WERI-Rb-1 (cell line): ENCODE measurements at regions not wholly inside any gene's neighbourhood (a gene's known extent, or its start where the extent isn't known, plus 50 kb on each side); places are given as distances from the start of the nearest gene placed in this dataset.

Source experiments
- DNase-seq: peaks from one replicate; pipeline ENCODE4 v3.0.0-alpha.2; 2020
- H3K27ac ChIP-seq: fragments of 250-450 bp; sonication (Bioruptor Pico); 2 replicates; pipeline ENCODE4 v1.5.1; 2020; ENCODE audit warnings: mild to moderate bottlenecking, moderate library complexity
- H3K27me3 ChIP-seq: fragments of 250-450 bp; sonication (Bioruptor Pico); 2 replicates; pipeline ENCODE4 v1.5.1; 2021; ENCODE audit warnings: mild to moderate bottlenecking, low read depth, moderate library complexity; ENCODE audit not compliant: insufficient read depth, severe bottlenecking
- H3K36me3 ChIP-seq: fragments of 250-450 bp; sonication (Bioruptor Pico); 2 replicates; pipeline ENCODE4 v1.5.1; 2020; ENCODE audit warnings: mild to moderate bottlenecking, moderate library complexity
- H3K4me3 ChIP-seq: 2 replicates; pipeline ENCODE4 v1.5.1; 2011; ENCODE audit warnings: low read depth, mild to moderate bottlenecking, control low read depth, low read length
- H3K9me3 ChIP-seq: fragments of 250-450 bp; sonication (Bioruptor Pico); 2 replicates; pipeline ENCODE4 v1.5.1; 2021; ENCODE audit warnings: mild to moderate bottlenecking, moderate library complexity; ENCODE audit not compliant: severe bottlenecking
- TF ChIP-seq, protein P1 (sequence below): IDR thresholded peaks from 2 replicates; pipeline ENCODE4 v1.5.1; 2011; ENCODE audit warnings: low read depth, mild to moderate bottlenecking, control low read depth, inconsistent platforms, low read length

DNA sequence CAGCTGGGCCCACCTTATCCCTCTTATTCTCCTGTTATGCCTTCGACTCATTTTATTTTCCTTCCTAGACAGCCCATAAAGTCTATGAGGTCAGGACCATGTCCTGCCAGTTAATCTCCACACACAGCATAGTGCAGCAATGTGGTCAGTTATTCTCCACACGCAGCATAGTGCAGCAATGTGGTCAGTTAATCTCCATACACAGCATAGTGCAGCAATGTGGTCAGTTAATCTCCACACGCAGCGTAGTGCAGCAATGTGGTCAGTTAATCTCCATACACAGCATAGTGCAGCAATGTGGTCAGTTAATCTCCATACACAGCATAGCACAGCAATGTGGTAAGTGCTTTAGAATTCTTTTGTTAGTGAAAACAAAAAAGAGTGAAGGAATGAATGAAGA lies 77.8 kb downstream of the TEX36 start:
- Histone ChIP-seq H3K9me3 (no peaks in the 10 kb centered on the region), H3K27me3 (peaks cover 38% of the 10 kb centered on the region), H3K27ac (no peak overlapping the region), H3K4me3 (no peak overlapping the region), H3K36me3 (no peaks in the 10 kb centered on the region)
- TF ChIP-seq, protein P1, sequence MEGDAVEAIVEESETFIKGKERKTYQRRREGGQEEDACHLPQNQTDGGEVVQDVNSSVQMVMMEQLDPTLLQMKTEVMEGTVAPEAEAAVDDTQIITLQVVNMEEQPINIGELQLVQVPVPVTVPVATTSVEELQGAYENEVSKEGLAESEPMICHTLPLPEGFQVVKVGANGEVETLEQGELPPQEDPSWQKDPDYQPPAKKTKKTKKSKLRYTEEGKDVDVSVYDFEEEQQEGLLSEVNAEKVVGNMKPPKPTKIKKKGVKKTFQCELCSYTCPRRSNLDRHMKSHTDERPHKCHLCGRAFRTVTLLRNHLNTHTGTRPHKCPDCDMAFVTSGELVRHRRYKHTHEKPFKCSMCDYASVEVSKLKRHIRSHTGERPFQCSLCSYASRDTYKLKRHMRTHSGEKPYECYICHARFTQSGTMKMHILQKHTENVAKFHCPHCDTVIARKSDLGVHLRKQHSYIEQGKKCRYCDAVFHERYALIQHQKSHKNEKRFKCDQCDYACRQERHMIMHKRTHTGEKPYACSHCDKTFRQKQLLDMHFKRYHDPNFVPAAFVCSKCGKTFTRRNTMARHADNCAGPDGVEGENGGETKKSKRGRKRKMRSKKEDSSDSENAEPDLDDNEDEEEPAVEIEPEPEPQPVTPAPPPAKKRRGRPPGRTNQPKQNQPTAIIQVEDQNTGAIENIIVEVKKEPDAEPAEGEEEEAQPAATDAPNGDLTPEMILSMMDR = no peak
- no peak for DNase-seq

DNA sequence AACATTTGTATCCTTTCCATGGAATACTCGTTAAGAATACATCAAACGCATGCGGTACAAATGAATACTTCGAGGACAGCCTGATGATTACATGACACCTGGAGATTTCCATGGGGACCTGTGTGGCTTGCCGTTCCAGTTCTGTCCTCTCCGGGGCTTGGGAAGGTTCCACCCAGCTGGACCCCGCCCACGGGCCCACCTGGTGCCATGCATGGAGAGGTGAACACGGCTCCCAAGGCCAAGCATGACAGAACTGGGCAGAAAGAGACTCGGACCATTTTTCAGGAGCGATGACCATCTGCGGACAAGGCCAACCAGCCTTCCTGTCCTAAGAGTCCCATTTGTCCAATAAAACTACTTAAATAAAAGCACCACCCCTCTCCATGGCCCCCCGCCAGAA lies 80.1 kb downstream of the TEX36 start:
- DNase-seq = no peak
- H3K27me3 ChIP-seq = peaks cover 37% of the 10 kb centered on the region
- H3K4me3 ChIP-seq = no peak overlapping the region
- no peaks in the 10 kb centered on the region for H3K9me3 ChIP-seq
- H3K36me3 ChIP-seq = no peaks in the 10 kb centered on the region
- H3K27ac ChIP-seq = no peak overlapping the region
- TF ChIP-seq, protein P1 = no peak

DNA sequence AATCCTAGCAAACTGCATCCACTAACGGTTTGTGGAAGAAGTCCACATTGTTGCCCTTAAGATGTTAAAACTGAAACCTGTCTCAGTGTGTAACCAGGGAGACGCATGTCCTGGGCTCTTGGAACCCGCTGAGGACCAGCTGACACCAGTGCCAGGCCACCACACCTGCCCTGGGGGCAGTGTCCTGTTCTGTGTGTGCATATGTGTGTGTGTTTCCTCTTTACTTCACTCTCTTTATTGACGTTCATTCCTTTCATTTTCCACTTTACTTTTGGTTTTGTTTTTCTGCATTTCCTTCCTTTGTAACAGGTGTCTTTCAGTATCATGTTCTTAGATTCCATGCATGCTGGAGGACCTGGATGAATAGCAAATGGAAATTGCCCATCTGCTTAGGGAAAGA lies 83.8 kb downstream of the TEX36 start:
- TF ChIP-seq, protein P1 = no peak
- Histone ChIP-seq H3K36me3 (no peaks in the 10 kb centered on the region), H3K27me3 (peaks cover 45% of the 10 kb centered on the region), H3K4me3 (no peak overlapping the region), H3K27ac (no peak overlapping the region), H3K9me3 (peaks cover 2% of the 10 kb centered on the region)
- DNase-seq = no peak

GRCh38 chr10:125595911-125596310 lies 87.1 kb downstream of the TEX36 start:
- Histone ChIP-seq H3K4me3 (no peak overlapping the region), H3K36me3 (no peaks in the 10 kb centered on the region), H3K27me3 (peaks cover 38% of the 10 kb centered on the region), H3K9me3 (peaks cover 2% of the 10 kb centered on the region), H3K27ac (no peak overlapping the region)
- TF ChIP-seq, protein P1 = no peak
- DNase-seq = no peak

GRCh38 chr10:125593644-125594043 lies 89.3 kb downstream of the TEX36 start:
- Histone ChIP-seq H3K4me3 (no peak overlapping the region), H3K27me3 (peaks cover 45% of the 10 kb centered on the region), H3K27ac (no peak overlapping the region), H3K36me3 (no peaks in the 10 kb centered on the region), H3K9me3 (peaks cover 2% of the 10 kb centered on the region)
- DNase-seq = no peak
- TF ChIP-seq, protein P1 = no peak

DNA sequence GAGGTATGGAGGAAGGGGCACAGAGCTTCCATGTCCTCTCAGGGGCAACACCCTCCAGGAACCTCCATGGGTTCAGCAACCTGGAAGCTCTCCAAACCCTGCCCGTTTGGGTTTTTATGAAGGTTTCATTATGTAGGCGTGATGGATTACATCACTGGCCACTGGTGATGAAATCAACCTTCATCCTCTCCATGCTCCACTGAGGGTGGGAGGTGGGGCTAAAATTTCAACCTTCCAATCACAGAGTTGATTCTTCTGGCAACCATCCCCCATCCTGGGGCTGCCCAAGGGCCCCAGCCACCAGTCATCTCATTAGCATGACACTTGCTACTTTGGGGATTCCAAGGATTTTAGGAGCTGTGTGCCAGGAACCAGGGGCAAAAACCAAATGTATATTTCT lies 90.1 kb downstream of the TEX36 start:
- H3K9me3 ChIP-seq = peaks cover 2% of the 10 kb centered on the region
- TF ChIP-seq, protein P1 = no peak
- H3K27me3 ChIP-seq = peaks cover 51% of the 10 kb centered on the region
- no peaks in the 10 kb centered on the region for H3K36me3 ChIP-seq
- no peak overlapping the region for H3K27ac ChIP-seq
- no peak overlapping the region for H3K4me3 ChIP-seq
- no peak for DNase-seq
